D721Med (cell line): ENCODE measurements at regions not wholly inside any gene's neighbourhood (a gene's known extent, or its start where the extent isn't known, plus 50 kb on each side); places are given as distances from the start of the nearest gene placed in this dataset.

Experiments used
- DNase-seq: peaks from one replicate; pipeline ENCODE4 v3.0.0; 2011; ENCODE audit warnings: low spot score; ENCODE audit not compliant: insufficient read length
- FAIRE-seq: peaks from 2 replicates; lab custom pipeline; 2011; peaks lifted over from hg19 to GRCh38; lab: Jason Lieb, UNC
- TF ChIP-seq, protein P1 (sequence below): IDR thresholded peaks from 2 replicates; pipeline ENCODE4 v1.5.1; 2012; ENCODE audit warnings: mild to moderate bottlenecking, control low read depth; ENCODE audit not compliant: insufficient read depth; ENCODE audit errors: missing control alignments

DNA sequence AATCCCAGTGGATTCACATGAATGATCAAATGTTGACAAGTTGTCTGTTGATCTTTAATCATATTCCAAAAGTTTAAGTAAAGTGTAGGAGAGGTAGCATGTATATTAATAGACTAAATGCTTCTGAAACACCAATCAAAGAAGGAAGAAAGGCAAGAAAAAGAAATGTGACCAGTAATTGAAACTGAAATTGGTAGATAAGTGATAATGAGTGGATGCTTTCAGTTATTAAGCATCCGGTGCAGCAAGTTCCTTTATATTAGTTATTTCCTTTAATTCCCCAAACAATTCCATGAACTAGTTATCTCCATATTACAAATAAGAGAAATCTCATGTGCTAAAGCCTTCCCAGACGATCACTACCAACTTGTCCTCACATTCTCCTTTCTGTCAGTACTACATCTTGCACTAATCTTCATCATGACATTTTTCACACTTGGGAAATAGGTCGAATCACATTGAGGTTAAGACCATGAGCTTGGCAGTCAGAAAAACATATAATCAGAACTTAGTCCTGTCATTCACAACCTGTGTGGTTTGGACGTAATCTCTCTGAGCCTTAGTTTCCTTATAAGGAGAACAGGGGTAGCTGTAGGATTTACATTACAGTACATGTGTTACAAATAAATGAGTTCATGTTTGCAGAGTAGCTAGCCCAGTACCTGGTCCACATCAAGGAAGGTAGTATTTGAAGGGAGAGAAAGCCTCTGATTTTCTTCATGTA lies 182.1 kb downstream of the NOL4 start:
- no peak for DNase-seq
- peak; percentile 96 for FAIRE-seq
- TF ChIP-seq, protein P1, sequence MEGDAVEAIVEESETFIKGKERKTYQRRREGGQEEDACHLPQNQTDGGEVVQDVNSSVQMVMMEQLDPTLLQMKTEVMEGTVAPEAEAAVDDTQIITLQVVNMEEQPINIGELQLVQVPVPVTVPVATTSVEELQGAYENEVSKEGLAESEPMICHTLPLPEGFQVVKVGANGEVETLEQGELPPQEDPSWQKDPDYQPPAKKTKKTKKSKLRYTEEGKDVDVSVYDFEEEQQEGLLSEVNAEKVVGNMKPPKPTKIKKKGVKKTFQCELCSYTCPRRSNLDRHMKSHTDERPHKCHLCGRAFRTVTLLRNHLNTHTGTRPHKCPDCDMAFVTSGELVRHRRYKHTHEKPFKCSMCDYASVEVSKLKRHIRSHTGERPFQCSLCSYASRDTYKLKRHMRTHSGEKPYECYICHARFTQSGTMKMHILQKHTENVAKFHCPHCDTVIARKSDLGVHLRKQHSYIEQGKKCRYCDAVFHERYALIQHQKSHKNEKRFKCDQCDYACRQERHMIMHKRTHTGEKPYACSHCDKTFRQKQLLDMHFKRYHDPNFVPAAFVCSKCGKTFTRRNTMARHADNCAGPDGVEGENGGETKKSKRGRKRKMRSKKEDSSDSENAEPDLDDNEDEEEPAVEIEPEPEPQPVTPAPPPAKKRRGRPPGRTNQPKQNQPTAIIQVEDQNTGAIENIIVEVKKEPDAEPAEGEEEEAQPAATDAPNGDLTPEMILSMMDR: no peak

DNA sequence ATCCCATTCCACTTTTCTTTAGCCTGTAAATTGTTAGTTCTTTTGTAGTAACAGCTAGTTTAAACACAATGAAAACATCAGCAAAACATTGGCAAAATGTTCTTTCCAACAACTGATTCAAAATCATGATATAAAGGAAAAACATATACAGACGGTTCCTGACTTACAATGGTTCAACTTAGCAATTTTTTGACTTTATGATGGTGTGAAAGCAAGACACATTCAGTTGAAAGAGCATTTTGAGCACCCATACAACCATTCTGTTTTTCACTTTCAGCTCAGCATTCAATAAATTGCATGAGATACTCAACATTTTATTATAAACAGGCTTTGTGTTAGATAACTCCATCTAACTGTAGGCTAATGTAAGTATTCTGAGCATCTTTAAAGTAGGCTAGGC lies 185.1 kb downstream of the NOL4 start:
- DNase-seq (no peak), FAIRE-seq (peak; percentile 93)
- TF ChIP-seq, protein P1: no peak

DNA sequence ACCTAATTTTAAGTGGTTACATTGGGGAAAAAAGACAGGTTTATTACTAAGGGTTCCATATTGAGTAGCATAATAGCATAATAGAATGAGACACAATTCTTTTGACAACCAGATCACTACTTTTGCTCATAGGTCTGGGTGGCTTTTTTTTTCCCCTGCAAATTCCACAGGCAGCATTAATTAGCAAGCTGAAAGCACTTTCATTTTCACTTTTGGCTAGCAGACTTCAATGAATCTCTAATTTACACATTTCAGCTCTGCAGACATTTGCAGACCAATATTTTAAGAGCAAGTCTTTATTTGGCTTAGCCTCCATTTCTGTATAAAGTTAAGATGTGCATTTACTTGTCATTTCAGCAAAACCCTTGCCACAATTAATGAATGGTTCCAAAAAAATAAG lies 185.5 kb downstream of the NOL4 start:
- FAIRE-seq: no peak
- TF ChIP-seq, protein P1: no peak
- no peak for DNase-seq

- TF ChIP-seq, protein P1: no peak
- no peak for DNase-seq
- FAIRE-seq: no peak
Observed at GRCh38 chr18:34038086-34038485, 186.6 kb downstream of the NOL4 start.

- TF ChIP-seq, protein P1: no peak
- DNase-seq: no peak
- peak; percentile 61 for FAIRE-seq
Observed at GRCh38 chr18:34033968-34034367, 190.7 kb downstream of the NOL4 start.

GRCh38 chr18:34031810-34032209 lies 192.9 kb downstream of the NOL4 start:
- TF ChIP-seq, protein P1: no peak
- no peak for FAIRE-seq
- DNase-seq: no peak

DNA sequence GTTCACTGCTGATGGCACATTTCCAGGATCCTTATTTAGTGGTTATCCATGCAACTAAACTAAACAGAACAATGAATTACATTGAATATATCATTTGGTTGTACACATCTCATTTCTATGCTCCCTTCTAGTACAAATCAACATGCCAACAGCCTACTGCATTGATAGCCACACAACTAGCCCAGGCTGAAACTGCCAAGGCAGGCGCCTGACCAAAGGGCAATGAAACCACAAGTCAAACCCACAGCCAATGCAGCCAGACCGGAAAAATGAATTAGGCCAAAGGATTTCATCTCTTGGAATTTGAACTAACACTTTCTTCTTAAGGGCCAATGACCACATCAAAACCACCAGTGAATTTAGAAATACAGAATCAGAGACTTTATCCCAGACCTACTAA lies 196.4 kb downstream of the NOL4 start:
- TF ChIP-seq, protein P1: no peak
- DNase-seq (no peak), FAIRE-seq (peak; percentile 85)
